ENCODE measurements at regions not wholly inside any gene's neighbourhood (a gene's known extent, or its start where the extent isn't known, plus 50 kb on each side); places are given as distances from the start of the nearest gene placed in this dataset.
"Not testable (repeated sequence)": the region's sequence is repeated elsewhere in the genome, so short reads cannot be mapped to it uniquely, and the experiment has no call there.

- Histone ChIP-seq H3K4me3 (ENCODE audit: low read depth, low read length) (no peak overlapping the region), H3K9me3 (ENCODE audit: control insufficient read depth, insufficient read depth, low read depth, low read length) (no peaks in the 10 kb centered on the region), H3K36me3 (ENCODE audit: control insufficient read depth in 2 of 2, insufficient read depth in 1 of 2, low read length in 2 of 2) (no peaks in the 10 kb centered on the region), H3K27ac (ENCODE audit: extremely low read depth, low read depth, low read length) (no peak overlapping the region), H3K4me1 (ENCODE audit: control insufficient read depth, insufficient read depth, low read length) (no peaks in the 10 kb centered on the region)
- TF ChIP-seq ZNF184 (tag by site-specific recombination; IDR thresholded peaks at IDR 0.05) (no peak), ZNF747 (tag by site-specific recombination; IDR thresholded peaks at IDR 0.05) (no peak), ELK4 (IDR thresholded peaks at IDR 0.05; ENCODE audit: borderline replicate concordance, low read depth, low read length) (no peak), ZNF660 (tag by site-specific recombination; IDR thresholded peaks at IDR 0.05) (no peak), ZNF792 (tag by site-specific recombination; IDR thresholded peaks at IDR 0.05) (no peak), AEBP2 (tag by site-specific recombination; IDR thresholded peaks at IDR 0.05; ENCODE audit: borderline replicate concordance) (no peak), OSR2 (tag by site-specific recombination; IDR thresholded peaks at IDR 0.05) (no peak), FEZF1 (tag by site-specific recombination; IDR thresholded peaks at IDR 0.05) (no peak), HOXA7 (CRISPR knock-in tag; IDR thresholded peaks at IDR 0.05; ENCODE audit: borderline replicate concordance) (no peak), IKZF3 (tag by site-specific recombination; IDR thresholded peaks at IDR 0.05) (no peak), REST (tag by site-specific recombination; IDR thresholded peaks at IDR 0.05) (no peak), KLF10 (tag by site-specific recombination; IDR thresholded peaks at IDR 0.05) (no peak), SALL2 (tag by site-specific recombination; IDR thresholded peaks at IDR 0.05; ENCODE audit: borderline replicate concordance) (no peak), ZNF518A (tag by site-specific recombination; conservative IDR thresholded peaks at IDR 0.05; ENCODE audit: low read depth) (no peak), ZNF621 (tag by site-specific recombination; IDR thresholded peaks at IDR 0.05) (no peak)
- ChIA-PET CTCF (interaction anchor here (0.6 to 1.1 kb wide), 4 partner anchors 11 to 253 kb away, joined by 3 to 4 read pairs (median 3); no protein-coding TSS in a partner anchor), POLR2A (no interaction called here)
Measured at GRCh38 chr10:27372095-27372494, 131.5 kb upstream of the ACBD5 start.

GRCh38 chr10:27371375-27371774 is 130.8 kb upstream of the ACBD5 start:
- CTCF ChIA-PET = interaction anchor here (0.6 to 1.1 kb wide), 3 partner anchors 10 to 252 kb away, joined by 3 to 4 read pairs (median 3); no protein-coding TSS in a partner anchor

More at GRCh38 chr10:27371375-27371774, 130.8 kb upstream of the ACBD5 start:
- not testable (repeated sequence) for H3K36me3 ChIP-seq (ENCODE audit: control insufficient read depth in 2 of 2, insufficient read depth in 1 of 2, low read length in 2 of 2); H3K27ac ChIP-seq (ENCODE audit: extremely low read depth, low read depth, low read length); H3K9me3 ChIP-seq (ENCODE audit: control insufficient read depth, insufficient read depth, low read depth, low read length); H3K4me1 ChIP-seq (ENCODE audit: control insufficient read depth, insufficient read depth, low read length); H3K4me3 ChIP-seq (ENCODE audit: low read depth, low read length)
- POLR2A ChIA-PET = interaction anchor here (0.7 kb wide), 1 partner anchor 475 kb away, joined by 4 read pairs; no protein-coding TSS in a partner anchor

Data from HEK293 (cell line).